ENCODE measurements at regions not wholly inside any gene's neighbourhood (a gene's known extent, or its start where the extent isn't known, plus 50 kb on each side); places are given as distances from the start of the nearest gene placed in this dataset.

DNA sequence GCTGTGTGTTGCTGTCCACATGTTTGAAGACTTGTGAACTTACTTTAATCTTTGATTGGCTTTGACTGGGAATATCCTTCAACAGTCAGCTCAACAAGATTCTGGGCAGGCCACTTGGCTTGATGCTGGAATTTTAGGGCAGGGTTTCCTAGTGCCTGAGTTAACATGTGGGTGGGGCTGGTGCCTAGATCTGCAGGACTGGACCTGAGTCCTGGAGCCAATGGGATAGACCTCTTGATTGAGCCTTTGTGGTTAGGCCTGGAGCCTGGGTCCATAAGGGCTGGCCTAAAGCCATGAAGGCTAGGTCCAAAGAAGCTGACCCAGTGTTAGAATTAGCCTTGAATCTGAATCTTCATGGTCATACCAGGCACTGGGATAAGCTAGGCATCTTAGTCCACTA lies 757.1 kb upstream of the ADGRL3 start:
- no peaks in the 10 kb centered on the region for H3K4me1 ChIP-seq
- intact Hi-C loops (cut with micrococcal nuclease): no loop called here
- H3K27me3 ChIP-seq (ENCODE audit: low read depth): no peaks in the 10 kb centered on the region
- no peaks in the 10 kb centered on the region for H3K36me3 ChIP-seq
- no peak for DNase-seq
- H3K9me3 ChIP-seq (replicated peaks): peaks cover 34% of the 10 kb centered on the region
- H3K4me3 ChIP-seq: no peak overlapping the region
- H3K27ac ChIP-seq (replicated peaks): no peak overlapping the region
- TF ChIP-seq, protein P1, sequence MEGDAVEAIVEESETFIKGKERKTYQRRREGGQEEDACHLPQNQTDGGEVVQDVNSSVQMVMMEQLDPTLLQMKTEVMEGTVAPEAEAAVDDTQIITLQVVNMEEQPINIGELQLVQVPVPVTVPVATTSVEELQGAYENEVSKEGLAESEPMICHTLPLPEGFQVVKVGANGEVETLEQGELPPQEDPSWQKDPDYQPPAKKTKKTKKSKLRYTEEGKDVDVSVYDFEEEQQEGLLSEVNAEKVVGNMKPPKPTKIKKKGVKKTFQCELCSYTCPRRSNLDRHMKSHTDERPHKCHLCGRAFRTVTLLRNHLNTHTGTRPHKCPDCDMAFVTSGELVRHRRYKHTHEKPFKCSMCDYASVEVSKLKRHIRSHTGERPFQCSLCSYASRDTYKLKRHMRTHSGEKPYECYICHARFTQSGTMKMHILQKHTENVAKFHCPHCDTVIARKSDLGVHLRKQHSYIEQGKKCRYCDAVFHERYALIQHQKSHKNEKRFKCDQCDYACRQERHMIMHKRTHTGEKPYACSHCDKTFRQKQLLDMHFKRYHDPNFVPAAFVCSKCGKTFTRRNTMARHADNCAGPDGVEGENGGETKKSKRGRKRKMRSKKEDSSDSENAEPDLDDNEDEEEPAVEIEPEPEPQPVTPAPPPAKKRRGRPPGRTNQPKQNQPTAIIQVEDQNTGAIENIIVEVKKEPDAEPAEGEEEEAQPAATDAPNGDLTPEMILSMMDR (IDR thresholded peaks at IDR 0.05; ENCODE audit: borderline replicate concordance): no peak

DNA sequence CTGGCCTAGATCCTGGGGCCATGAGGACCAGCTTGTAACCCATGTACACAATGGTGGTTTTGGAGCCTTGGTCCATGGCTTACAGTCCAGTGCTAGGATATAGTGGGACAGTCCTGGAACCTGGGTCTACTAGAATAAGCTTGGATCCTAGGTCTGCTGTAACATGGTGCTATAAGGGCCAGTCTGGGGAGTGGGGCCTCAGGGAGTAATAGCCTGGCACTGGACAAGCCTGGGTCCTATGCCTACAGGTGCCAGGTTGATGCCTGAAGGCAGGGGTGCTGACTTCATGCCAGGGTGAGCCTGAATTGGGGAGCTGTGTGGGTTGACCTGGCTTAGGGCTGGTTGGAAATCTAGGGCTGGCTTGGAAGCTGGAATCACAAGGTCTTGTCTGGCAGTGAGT lies 756.3 kb upstream of the ADGRL3 start:
- peaks cover 39% of the 10 kb centered on the region for H3K9me3 ChIP-seq (replicated peaks)

DNA sequence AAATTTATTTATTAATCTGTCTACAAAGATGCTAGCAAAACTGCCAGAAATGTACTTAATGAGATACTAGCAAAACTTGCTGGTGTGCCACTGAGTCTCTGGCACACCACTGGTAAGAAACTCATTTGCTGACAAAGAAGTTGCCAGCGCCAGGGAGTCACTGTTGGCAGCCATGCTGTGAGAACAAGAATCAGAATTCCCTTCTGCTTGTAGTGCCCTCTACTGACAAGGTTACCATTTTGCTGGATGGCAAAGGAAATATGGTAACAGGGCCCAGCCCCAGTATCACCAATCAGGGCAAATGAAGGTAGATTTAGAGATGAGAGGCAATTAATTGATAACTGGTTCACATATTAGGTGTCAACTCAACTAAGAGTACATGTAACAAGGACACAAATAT lies 750.1 kb upstream of the ADGRL3 start:
- Histone ChIP-seq H3K9me3 (replicated peaks) (peaks cover 15% of the 10 kb centered on the region), H3K27me3 (ENCODE audit: low read depth) (no peaks in the 10 kb centered on the region), H3K36me3 (no peaks in the 10 kb centered on the region), H3K27ac (replicated peaks) (no peak overlapping the region), H3K4me1 (no peaks in the 10 kb centered on the region), H3K4me3 (no peak overlapping the region)
- intact Hi-C loops (cut with micrococcal nuclease): no loop called here
- DNase-seq: no peak
- TF ChIP-seq, protein P1 (IDR thresholded peaks at IDR 0.05; ENCODE audit: borderline replicate concordance): no peak

More for the DNA sequence above, 756.3 kb upstream of the ADGRL3 start:
- H3K4me3 ChIP-seq: no peak overlapping the region
- TF ChIP-seq, protein P1 (IDR thresholded peaks at IDR 0.05; ENCODE audit: borderline replicate concordance): no peak
- no peak for DNase-seq
- no peaks in the 10 kb centered on the region for H3K36me3 ChIP-seq
- intact Hi-C loops (cut with micrococcal nuclease): no loop called here
- no peak overlapping the region for H3K27ac ChIP-seq (replicated peaks)
- H3K27me3 ChIP-seq (ENCODE audit: low read depth): no peaks in the 10 kb centered on the region
- H3K4me1 ChIP-seq: no peaks in the 10 kb centered on the region

DNA sequence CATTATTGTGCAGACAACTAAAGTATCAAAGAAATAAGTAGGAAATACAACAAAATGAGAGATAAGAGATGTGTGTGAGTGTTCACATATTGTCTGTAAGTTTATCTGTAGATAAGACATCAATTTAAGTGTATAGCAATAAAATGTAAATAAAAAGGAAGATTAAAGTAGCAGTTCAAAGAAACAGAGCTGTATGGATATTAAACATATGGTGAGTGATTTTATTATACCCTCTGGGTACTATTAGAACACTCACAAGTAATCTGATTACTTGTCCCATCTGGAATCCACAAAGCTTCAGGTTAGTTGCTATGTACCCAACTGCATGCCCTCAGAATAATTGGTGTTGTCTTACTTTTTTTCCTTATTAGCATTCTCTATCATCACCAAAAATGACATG lies 747.9 kb upstream of the ADGRL3 start:
- TF ChIP-seq, protein P1 (IDR thresholded peaks at IDR 0.05; ENCODE audit: borderline replicate concordance): no peak
- Histone ChIP-seq H3K4me3 (no peak overlapping the region), H3K36me3 (no peaks in the 10 kb centered on the region), H3K27ac (replicated peaks) (no peak overlapping the region), H3K27me3 (ENCODE audit: low read depth) (no peaks in the 10 kb centered on the region), H3K9me3 (replicated peaks) (peaks cover 15% of the 10 kb centered on the region), H3K4me1 (no peaks in the 10 kb centered on the region)
- no peak for DNase-seq
- intact Hi-C loops (cut with micrococcal nuclease): no loop called here

DNA sequence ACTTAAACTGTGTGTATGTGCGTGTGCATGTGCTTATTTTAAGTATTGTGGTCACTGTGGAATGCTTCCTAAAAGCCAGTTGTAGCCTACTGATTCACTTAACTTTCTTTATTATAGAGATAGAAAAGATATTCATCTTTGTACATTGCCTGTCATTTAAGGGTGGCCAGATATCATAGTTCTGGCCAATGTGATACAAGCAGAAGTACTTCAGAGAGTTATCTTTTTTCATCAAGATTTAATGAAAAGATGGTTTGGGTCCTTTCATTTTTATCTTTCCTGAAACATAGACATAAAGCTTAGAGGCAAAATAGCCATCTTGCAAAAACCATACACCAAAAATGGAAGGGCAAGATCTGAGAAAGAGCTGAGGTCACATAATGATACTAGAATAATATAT lies 744.7 kb upstream of the ADGRL3 start:
- no peak overlapping the region for H3K27ac ChIP-seq (replicated peaks)
- peaks cover under 1% of the 10 kb centered on the region for H3K9me3 ChIP-seq (replicated peaks)
- no peak for DNase-seq
- H3K4me1 ChIP-seq: no peaks in the 10 kb centered on the region
- no peaks in the 10 kb centered on the region for H3K36me3 ChIP-seq
- no peaks in the 10 kb centered on the region for H3K27me3 ChIP-seq (ENCODE audit: low read depth)
- no peak overlapping the region for H3K4me3 ChIP-seq
- TF ChIP-seq, protein P1 (IDR thresholded peaks at IDR 0.05; ENCODE audit: borderline replicate concordance): no peak
- intact Hi-C loops (cut with micrococcal nuclease): no loop called here

DNA sequence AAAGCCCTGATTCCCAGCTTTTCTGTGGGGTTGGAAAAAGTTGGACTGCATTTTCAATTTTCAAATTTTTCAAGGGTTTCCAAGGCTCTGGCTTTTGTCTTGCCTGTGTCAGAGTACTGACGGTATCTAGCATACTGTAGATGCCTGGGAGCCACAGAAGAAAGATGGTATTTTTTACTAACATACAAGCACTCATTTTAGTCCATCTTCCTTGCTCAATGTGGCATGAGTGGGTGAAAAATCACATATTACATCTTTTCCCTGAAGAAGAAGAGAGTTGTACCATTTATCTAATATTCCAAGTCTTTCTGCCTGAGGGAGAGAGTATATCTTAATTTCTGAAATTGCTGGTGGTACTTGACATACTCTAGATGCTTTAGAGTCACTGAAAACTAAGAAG lies 738.6 kb upstream of the ADGRL3 start:
- Histone ChIP-seq H3K9me3 (replicated peaks) (peaks cover 37% of the 10 kb centered on the region), H3K4me1 (no peaks in the 10 kb centered on the region), H3K27ac (replicated peaks) (no peak overlapping the region), H3K36me3 (no peaks in the 10 kb centered on the region), H3K27me3 (ENCODE audit: low read depth) (no peaks in the 10 kb centered on the region), H3K4me3 (no peak overlapping the region)
- TF ChIP-seq, protein P1 (IDR thresholded peaks at IDR 0.05; ENCODE audit: borderline replicate concordance): no peak
- DNase-seq: no peak
- intact Hi-C loops (cut with micrococcal nuclease): no loop called here

All from left ventricle myocardium inferior (tissue), 1 donor.